Body of pancreas (tissue), 4 donors: ENCODE measurements at regions not wholly inside any gene's neighbourhood (a gene's known extent, or its start where the extent isn't known, plus 50 kb on each side); places are given as distances from the start of the nearest gene placed in this dataset.

ENCODE experiments used
- CTCF ChIP-seq, 7 experiments: fragments of 450-650 bp in 4 of 7; fragments of 200-600 bp in 3 of 7; sonication (generic) in 3 of 7; IDR thresholded peaks; one replicate each; pipeline ENCODE4 v1.5.1; 2016 to 2019; ENCODE audit warnings: antibody characterized with exemption in 7 of 7
- POLR2A ChIP-seq, 3 donors: fragments of 450-650 bp; IDR thresholded peaks; one replicate each; pipeline ENCODE4 v1.6.1; 2016; ENCODE audit warnings: antibody characterized with exemption in 3 of 3, mild to moderate bottlenecking in 2 of 3

DNA sequence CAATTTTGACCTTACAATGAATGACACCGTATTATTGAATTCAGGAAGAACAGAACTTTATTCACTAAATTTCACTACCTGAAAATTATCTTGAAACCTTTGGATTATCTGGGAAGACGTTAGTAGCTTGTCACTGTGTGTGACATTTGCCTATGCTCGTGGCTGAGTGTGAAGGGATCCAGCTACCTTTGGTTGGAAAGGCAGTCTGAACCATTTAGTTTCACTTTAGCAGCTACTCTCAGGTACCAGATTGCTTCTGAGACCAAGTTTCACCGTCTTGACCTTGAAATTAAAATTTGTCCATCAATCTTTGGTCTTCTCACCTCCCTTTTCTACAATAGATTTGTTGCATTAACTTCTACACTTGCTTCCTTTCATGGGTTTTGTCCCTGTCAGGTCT lies 637.5 kb downstream of the MBD2 start:
- TF ChIP-seq CTCF (IDR thresholded peaks at IDR 0.05) (no peak), POLR2A (IDR thresholded peaks at IDR 0.05) (no peak)
